Suprapubic skin (tissue), 3 donors: ENCODE measurements at regions not wholly inside any gene's neighbourhood (a gene's known extent, or its start where the extent isn't known, plus 50 kb on each side); places are given as distances from the start of the nearest gene placed in this dataset.

ENCODE experiments used
- POLR2A ChIP-seq, 2 donors: fragments of 450-650 bp; IDR thresholded peaks; one replicate each; pipeline ENCODE4 v1.6.1; 2017; ENCODE audit warnings: antibody characterized with exemption in 2 of 2, mild to moderate bottlenecking in 2 of 2, moderate library complexity in 2 of 2
- TF ChIP-seq, protein P1 (sequence below), 2 donors: fragments of 200-600 bp in 1 of 2; fragments of 450-650 bp in 1 of 2; sonication (generic) in 1 of 2; IDR thresholded peaks; one replicate each; pipeline ENCODE4 v1.5.1; 2016 to 2019; ENCODE audit warnings: antibody characterized with exemption in 2 of 2, mild to moderate bottlenecking in 1 of 2, moderate library complexity in 1 of 2

- TF ChIP-seq, protein P1, sequence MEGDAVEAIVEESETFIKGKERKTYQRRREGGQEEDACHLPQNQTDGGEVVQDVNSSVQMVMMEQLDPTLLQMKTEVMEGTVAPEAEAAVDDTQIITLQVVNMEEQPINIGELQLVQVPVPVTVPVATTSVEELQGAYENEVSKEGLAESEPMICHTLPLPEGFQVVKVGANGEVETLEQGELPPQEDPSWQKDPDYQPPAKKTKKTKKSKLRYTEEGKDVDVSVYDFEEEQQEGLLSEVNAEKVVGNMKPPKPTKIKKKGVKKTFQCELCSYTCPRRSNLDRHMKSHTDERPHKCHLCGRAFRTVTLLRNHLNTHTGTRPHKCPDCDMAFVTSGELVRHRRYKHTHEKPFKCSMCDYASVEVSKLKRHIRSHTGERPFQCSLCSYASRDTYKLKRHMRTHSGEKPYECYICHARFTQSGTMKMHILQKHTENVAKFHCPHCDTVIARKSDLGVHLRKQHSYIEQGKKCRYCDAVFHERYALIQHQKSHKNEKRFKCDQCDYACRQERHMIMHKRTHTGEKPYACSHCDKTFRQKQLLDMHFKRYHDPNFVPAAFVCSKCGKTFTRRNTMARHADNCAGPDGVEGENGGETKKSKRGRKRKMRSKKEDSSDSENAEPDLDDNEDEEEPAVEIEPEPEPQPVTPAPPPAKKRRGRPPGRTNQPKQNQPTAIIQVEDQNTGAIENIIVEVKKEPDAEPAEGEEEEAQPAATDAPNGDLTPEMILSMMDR (IDR thresholded peaks at IDR 0.05) = no peak
- TF ChIP-seq POLR2A (IDR thresholded peaks at IDR 0.05) = no peak
These were observed 291.0 kb downstream of the DLEU7 start for GRCh38 chr13:50552424-50552966.
